ENCODE measurements at regions not wholly inside any gene's neighbourhood (a gene's known extent, or its start where the extent isn't known, plus 50 kb on each side); places are given as distances from the start of the nearest gene placed in this dataset.

DNA sequence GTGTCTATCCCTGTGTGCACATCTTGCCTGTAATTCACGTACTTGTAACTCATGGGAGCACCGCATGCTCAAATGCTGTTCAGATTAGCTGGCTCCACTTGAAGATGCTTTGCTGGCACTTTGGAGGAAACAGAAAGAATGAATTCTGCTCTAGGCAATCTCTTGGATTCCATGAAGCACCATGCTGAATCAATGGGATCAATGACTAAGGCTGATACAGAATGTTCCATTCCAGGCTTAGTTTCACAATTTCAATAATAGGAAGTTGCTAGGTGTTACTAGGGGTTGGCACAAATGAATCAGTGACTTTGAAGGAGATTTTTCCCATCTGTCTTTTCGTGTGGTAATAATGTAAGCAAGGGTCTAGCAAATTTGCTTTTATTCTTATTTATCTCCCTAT lies 328.8 kb downstream of the OSR1 start:
- TF ChIP-seq CTCF (IDR thresholded peaks at IDR 0.05; ENCODE audit: poor library complexity, severe bottlenecking) (no peak), SMC3 (conservative IDR thresholded peaks at IDR 0.05; ENCODE audit: poor library complexity) (no peak), TAF1 (IDR thresholded peaks at IDR 0.05; ENCODE audit: low read depth) (no peak)

Measured in neural cell (in vitro differentiated cells).